ENCODE measurements at regions not wholly inside any gene's neighbourhood (a gene's known extent, or its start where the extent isn't known, plus 50 kb on each side); places are given as distances from the start of the nearest gene placed in this dataset.

DNA sequence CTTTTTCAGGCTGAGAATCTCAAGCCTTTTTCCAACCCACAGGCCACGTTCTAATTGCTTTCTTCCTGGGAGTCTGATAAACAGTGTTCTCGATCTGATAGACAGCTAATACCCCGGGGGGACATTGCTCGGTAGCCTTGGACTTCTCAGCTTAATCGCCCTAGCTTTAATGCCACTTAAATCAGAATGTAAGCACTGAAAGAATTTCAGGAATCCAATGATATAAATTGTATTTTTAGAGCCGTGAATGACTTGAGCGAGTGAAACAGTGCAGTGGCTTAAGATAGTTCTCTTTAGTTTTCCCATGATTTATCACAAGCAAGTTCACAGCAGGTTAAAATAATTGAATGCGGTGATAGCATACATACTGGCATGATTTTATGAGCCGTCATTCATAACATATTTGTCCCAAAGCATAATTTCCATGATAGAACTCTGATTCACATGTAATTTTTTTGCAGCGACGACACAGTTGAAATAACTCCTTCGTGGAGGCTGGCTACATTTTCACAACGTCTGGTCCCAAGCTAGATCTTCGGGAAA, 116.1 kb upstream of the MYOCD start:
- TF ChIP-seq, protein P1, sequence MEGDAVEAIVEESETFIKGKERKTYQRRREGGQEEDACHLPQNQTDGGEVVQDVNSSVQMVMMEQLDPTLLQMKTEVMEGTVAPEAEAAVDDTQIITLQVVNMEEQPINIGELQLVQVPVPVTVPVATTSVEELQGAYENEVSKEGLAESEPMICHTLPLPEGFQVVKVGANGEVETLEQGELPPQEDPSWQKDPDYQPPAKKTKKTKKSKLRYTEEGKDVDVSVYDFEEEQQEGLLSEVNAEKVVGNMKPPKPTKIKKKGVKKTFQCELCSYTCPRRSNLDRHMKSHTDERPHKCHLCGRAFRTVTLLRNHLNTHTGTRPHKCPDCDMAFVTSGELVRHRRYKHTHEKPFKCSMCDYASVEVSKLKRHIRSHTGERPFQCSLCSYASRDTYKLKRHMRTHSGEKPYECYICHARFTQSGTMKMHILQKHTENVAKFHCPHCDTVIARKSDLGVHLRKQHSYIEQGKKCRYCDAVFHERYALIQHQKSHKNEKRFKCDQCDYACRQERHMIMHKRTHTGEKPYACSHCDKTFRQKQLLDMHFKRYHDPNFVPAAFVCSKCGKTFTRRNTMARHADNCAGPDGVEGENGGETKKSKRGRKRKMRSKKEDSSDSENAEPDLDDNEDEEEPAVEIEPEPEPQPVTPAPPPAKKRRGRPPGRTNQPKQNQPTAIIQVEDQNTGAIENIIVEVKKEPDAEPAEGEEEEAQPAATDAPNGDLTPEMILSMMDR (conservative IDR thresholded peaks at IDR 0.05 in 1 of 2, IDR thresholded peaks at IDR 0.05 in 1 of 2; ENCODE audit: extremely low read depth in 1 of 2, insufficient read depth in 1 of 2, low read depth in 1 of 2, low read length in 2 of 2) = no peak
- TF ChIP-seq EZH2 (IDR thresholded peaks at IDR 0.05; ENCODE audit: borderline replicate concordance, low read length) = no peak

All from mammary epithelial cell (primary cell).